OCI-LY3 (cell line): ENCODE measurements at regions not wholly inside any gene's neighbourhood (a gene's known extent, or its start where the extent isn't known, plus 50 kb on each side); places are given as distances from the start of the nearest gene placed in this dataset.

Source experiments
- H2AFZ ChIP-seq: fragments of 200-600, 300-600 bp; shearing (Covaris generic); 2 replicates; pipeline ENCODE4 v1.6.0; 2014; ENCODE audit warnings: antibody characterized with exemption, low read depth, low read length
- H3K27ac ChIP-seq: fragments of 200-600, 300-600 bp; sonication (generic); 2 replicates; pipeline ENCODE4 v1.5.1; 2014; ENCODE audit warnings: mild to moderate bottlenecking, low read length, moderate library complexity, mixed read lengths
- H3K27me3 ChIP-seq: fragments of 200-600, 300-600 bp; sonication (generic); 2 replicates; pipeline ENCODE4 v1.6.1; 2014; ENCODE audit warnings: low read depth, low read length, mixed read lengths
- H3K36me3 ChIP-seq: fragments of 200-600, 300-600 bp; sonication (generic); replicated peaks from 2 replicates; pipeline ENCODE3; 2014; ENCODE audit warnings: low read depth, low read length, mixed read lengths
- H3K4me1 ChIP-seq: fragments of 300-600, 200-600 bp; sonication (generic); 2 replicates; pipeline ENCODE4 v1.6.1; 2014; ENCODE audit warnings: low read length, mixed read lengths
- H3K4me2 ChIP-seq: fragments of 200-600, 300-600 bp; sonication (generic); 2 replicates; pipeline ENCODE4 v1.6.1; 2014; ENCODE audit warnings: low read length, mixed read lengths
- H3K4me3 ChIP-seq: fragments of 300-600, 200-600 bp; sonication (generic); 2 replicates; pipeline ENCODE4 v1.5.1; 2014; ENCODE audit warnings: antibody characterized with exemption, mild to moderate bottlenecking, low read length, moderate library complexity
- H3K79me2 ChIP-seq: fragments of 300-600, 200-600 bp; shearing (Covaris generic); 2 replicates; pipeline ENCODE4 v1.6.1; 2014; ENCODE audit warnings: mild to moderate bottlenecking, low read length, mixed read lengths
- H3K9ac ChIP-seq: fragments of 300-600, 200-600 bp; shearing (Covaris generic); 2 replicates; pipeline ENCODE4 v1.6.0; 2014; ENCODE audit warnings: mild to moderate bottlenecking, low read length, moderate library complexity
- H3K9me3 ChIP-seq: fragments of 200-600, 300-600 bp; shearing (Covaris generic); 2 replicates; pipeline ENCODE4 v1.6.1; 2014; ENCODE audit warnings: low read length, mixed read lengths; ENCODE audit not compliant: insufficient read depth
- H4K20me1 ChIP-seq: fragments of 200-600, 300-600 bp; sonication (generic); 2 replicates; pipeline ENCODE4 v1.6.1; 2016; ENCODE audit warnings: low read length, mixed read lengths; ENCODE audit not compliant: insufficient read depth
- CTCF ChIP-seq: fragments of 200-600, 300-600 bp; sonication (generic); IDR thresholded peaks from 2 replicates; pipeline ENCODE4 v1.5.1; 2014; ENCODE audit warnings: antibody characterized with exemption, low read length, low read depth
- EZH2phosphoT487 ChIP-seq: fragments of 200-600 bp; shearing (Covaris generic); IDR thresholded peaks from 2 replicates; pipeline ENCODE4 v1.6.1; 2018; ENCODE audit warnings: antibody characterized with exemption, mixed run types, low read depth

GRCh38 chr22:49097966-49098365, 729.7 kb downstream of the BRD1 start:
- Histone ChIP-seq H3K9ac (no peak overlapping the region), H3K27me3 (no peaks in the 10 kb centered on the region), H4K20me1 (no peaks in the 10 kb centered on the region), H3K36me3 (no peaks in the 10 kb centered on the region), H3K4me3 (no peak overlapping the region), H3K27ac (no peak overlapping the region), H2AFZ (no peak overlapping the region), H3K79me2 (no peaks in the 10 kb centered on the region), H3K4me1 (no peaks in the 10 kb centered on the region), H3K4me2 (no peak overlapping the region), H3K9me3 (no peaks in the 10 kb centered on the region)
- TF ChIP-seq EZH2phosphoT487 (no peak), CTCF (no peak)

- H3K9me3 ChIP-seq = no peaks in the 10 kb centered on the region
- H3K36me3 ChIP-seq = no peaks in the 10 kb centered on the region
- no peak overlapping the region for H3K9ac ChIP-seq
- H3K4me1 ChIP-seq = no peaks in the 10 kb centered on the region
- no peaks in the 10 kb centered on the region for H3K79me2 ChIP-seq
- H3K27ac ChIP-seq = no peak overlapping the region
- H2AFZ ChIP-seq = no peak overlapping the region
- no peak overlapping the region for H3K4me3 ChIP-seq
- H4K20me1 ChIP-seq = no peaks in the 10 kb centered on the region
- no peak overlapping the region for H3K4me2 ChIP-seq
- no peak for TF ChIP-seq CTCF
- no peak for TF ChIP-seq EZH2phosphoT487
- H3K27me3 ChIP-seq = no peaks in the 10 kb centered on the region
Observed at GRCh38 chr22:49097171-49097925, 730.3 kb downstream of the BRD1 start.

- Histone ChIP-seq H3K79me2 (no peaks in the 10 kb centered on the region), H3K36me3 (no peaks in the 10 kb centered on the region), H3K9me3 (no peaks in the 10 kb centered on the region), H3K4me3 (no peak overlapping the region), H3K27me3 (no peaks in the 10 kb centered on the region), H4K20me1 (no peaks in the 10 kb centered on the region), H3K27ac (no peak overlapping the region), H2AFZ (no peak overlapping the region), H3K4me2 (no peak overlapping the region), H3K9ac (no peak overlapping the region), H3K4me1 (no peaks in the 10 kb centered on the region)
- TF ChIP-seq EZH2phosphoT487 = no peak
- TF ChIP-seq CTCF = no peak
Observed at GRCh38 chr22:49096476-49096875, 731.2 kb downstream of the BRD1 start.

GRCh38 chr22:49095366-49095765, 732.3 kb downstream of the BRD1 start:
- Histone ChIP-seq H3K27ac (no peak overlapping the region), H4K20me1 (no peaks in the 10 kb centered on the region), H3K79me2 (no peaks in the 10 kb centered on the region), H3K27me3 (no peaks in the 10 kb centered on the region), H3K4me3 (no peak overlapping the region), H3K9ac (no peak overlapping the region), H3K4me2 (no peak overlapping the region), H3K4me1 (no peaks in the 10 kb centered on the region), H3K9me3 (no peaks in the 10 kb centered on the region), H2AFZ (no peak overlapping the region), H3K36me3 (no peaks in the 10 kb centered on the region)
- TF ChIP-seq CTCF (no peak), EZH2phosphoT487 (no peak)
